ENCODE measurements at regions not wholly inside any gene's neighbourhood (a gene's known extent, or its start where the extent isn't known, plus 50 kb on each side); places are given as distances from the start of the nearest gene placed in this dataset.

DNA sequence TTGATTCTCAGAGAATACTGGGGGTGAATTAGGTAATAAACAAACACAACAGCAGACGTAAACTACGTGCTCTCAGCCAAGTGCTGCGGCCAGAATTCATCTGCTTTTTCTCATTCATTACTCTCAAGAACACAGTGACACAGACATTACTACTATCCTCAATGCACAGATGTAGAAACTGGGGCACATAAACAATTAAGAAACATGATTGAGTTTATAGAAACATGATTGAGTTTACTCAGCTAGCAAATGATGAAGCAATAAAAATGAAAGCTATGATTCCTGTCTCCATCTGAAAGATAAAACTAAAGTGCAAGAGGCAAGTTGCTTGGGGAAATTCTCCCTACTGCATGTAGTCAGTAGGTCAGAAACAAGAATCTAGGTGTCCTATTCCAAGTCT lies 140.5 kb downstream of the IFI44 start:
- no peak for TF ChIP-seq EZH2phosphoT487 (IDR thresholded peaks at IDR 0.05; ENCODE audit: borderline replicate concordance, low read length)
- TF ChIP-seq, protein P1, sequence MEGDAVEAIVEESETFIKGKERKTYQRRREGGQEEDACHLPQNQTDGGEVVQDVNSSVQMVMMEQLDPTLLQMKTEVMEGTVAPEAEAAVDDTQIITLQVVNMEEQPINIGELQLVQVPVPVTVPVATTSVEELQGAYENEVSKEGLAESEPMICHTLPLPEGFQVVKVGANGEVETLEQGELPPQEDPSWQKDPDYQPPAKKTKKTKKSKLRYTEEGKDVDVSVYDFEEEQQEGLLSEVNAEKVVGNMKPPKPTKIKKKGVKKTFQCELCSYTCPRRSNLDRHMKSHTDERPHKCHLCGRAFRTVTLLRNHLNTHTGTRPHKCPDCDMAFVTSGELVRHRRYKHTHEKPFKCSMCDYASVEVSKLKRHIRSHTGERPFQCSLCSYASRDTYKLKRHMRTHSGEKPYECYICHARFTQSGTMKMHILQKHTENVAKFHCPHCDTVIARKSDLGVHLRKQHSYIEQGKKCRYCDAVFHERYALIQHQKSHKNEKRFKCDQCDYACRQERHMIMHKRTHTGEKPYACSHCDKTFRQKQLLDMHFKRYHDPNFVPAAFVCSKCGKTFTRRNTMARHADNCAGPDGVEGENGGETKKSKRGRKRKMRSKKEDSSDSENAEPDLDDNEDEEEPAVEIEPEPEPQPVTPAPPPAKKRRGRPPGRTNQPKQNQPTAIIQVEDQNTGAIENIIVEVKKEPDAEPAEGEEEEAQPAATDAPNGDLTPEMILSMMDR (IDR thresholded peaks at IDR 0.05; ENCODE audit: low read depth, low read length, poor library complexity, severe bottlenecking): no peak
- H3F3A ChIP-seq (ENCODE audit: control insufficient read depth, insufficient read depth): no peaks in the 10 kb centered on the region
- no peaks in the 10 kb centered on the region for H3K79me2 ChIP-seq (ENCODE audit: control insufficient read depth, low read length)
- H3K9me3 ChIP-seq (ENCODE audit: control insufficient read depth, insufficient read depth, low read length): no peaks in the 10 kb centered on the region
- no peak overlapping the region for H3K4me2 ChIP-seq (ENCODE audit: low read length)
- no peak overlapping the region for H3K27ac ChIP-seq (ENCODE audit: low read depth, low read length)
- no peaks in the 10 kb centered on the region for H3K4me1 ChIP-seq (ENCODE audit: control insufficient read depth, low read length)
- no peaks in the 10 kb centered on the region for H3K36me3 ChIP-seq (ENCODE audit: control insufficient read depth, low read length)
- no peaks in the 10 kb centered on the region for H4K20me1 ChIP-seq (ENCODE audit: control insufficient read depth, insufficient read depth, low read depth, low read length)
- no peaks in the 10 kb centered on the region for H3K9me2 ChIP-seq (replicated peaks; ENCODE audit: control insufficient read depth, low read length)
- no peak overlapping the region for H3K4me3 ChIP-seq (ENCODE audit: low read length)
- no peaks in the 10 kb centered on the region for H3K27me3 ChIP-seq (ENCODE audit: control insufficient read depth, low read length)

DNA sequence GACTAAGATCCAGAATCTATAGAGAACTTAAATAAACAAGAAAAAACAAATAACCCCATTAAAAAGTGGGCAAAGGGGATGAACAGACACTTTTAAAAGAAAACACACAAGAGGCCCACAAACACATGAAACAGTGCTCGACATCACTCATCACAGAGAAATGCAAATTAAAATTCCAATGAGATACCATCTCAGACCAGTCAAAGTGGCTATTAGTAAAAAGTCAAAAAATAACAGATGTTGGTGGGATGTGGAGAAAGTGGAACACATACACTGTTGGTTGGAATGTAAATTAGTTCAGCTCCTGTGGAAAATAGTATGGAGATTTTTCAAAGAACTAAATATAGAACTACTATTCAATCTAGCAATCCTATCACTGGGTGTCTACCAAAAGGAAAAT lies 143.1 kb downstream of the IFI44 start:
- H3K4me2 ChIP-seq (ENCODE audit: low read length): no peak overlapping the region
- no peaks in the 10 kb centered on the region for H4K20me1 ChIP-seq (ENCODE audit: control insufficient read depth, insufficient read depth, low read depth, low read length)
- H3K9me2 ChIP-seq (replicated peaks; ENCODE audit: control insufficient read depth, low read length): no peaks in the 10 kb centered on the region
- H3K27ac ChIP-seq (ENCODE audit: low read depth, low read length): no peak overlapping the region
- no peaks in the 10 kb centered on the region for H3K4me1 ChIP-seq (ENCODE audit: control insufficient read depth, low read length)
- no peaks in the 10 kb centered on the region for H3K9me3 ChIP-seq (ENCODE audit: control insufficient read depth, insufficient read depth, low read length)
- no peaks in the 10 kb centered on the region for H3K36me3 ChIP-seq (ENCODE audit: control insufficient read depth, low read length)
- no peaks in the 10 kb centered on the region for H3F3A ChIP-seq (ENCODE audit: control insufficient read depth, insufficient read depth)
- no peak overlapping the region for H3K4me3 ChIP-seq (ENCODE audit: low read length)
- TF ChIP-seq, protein P1 (IDR thresholded peaks at IDR 0.05; ENCODE audit: low read depth, low read length, poor library complexity, severe bottlenecking): no peak
- TF ChIP-seq EZH2phosphoT487 (IDR thresholded peaks at IDR 0.05; ENCODE audit: borderline replicate concordance, low read length): no peak
- H3K27me3 ChIP-seq (ENCODE audit: control insufficient read depth, low read length): no peaks in the 10 kb centered on the region
- no peaks in the 10 kb centered on the region for H3K79me2 ChIP-seq (ENCODE audit: control insufficient read depth, low read length)

DNA sequence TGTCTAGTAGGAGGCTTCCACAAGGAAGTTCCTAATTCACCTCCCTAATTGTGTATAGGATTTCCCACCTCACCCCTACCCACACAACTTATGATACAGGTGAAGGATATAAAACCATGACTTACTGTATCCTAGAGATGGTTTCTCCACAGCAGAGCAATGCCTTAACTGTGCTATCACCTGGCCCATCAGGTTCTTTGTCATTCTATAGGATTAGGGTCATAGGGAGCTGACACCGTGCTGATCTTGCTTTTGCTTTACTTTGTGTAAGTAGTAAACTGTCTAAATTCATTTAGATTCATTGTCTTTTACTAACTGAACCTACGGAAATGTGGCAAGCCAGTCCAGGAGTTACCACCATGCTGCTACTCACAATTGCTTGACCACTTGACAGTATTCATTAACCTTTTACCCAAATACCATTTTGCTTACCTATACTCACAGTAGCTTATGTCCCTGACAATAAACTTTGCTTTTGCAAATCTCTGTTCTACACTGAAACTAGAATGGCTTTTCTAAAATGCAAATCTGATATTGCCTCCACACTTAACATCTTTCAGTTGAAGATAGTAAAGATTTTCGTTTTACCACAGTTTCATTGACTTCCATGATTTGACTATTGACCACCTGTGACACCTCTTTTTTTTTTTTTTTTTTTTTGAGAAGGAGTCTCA lies 147.6 kb downstream of the IFI44 start:
- H3K4me2 ChIP-seq (ENCODE audit: low read length): no peak overlapping the region
- no peaks in the 10 kb centered on the region for H4K20me1 ChIP-seq (ENCODE audit: control insufficient read depth, insufficient read depth, low read depth, low read length)
- H3F3A ChIP-seq (ENCODE audit: control insufficient read depth, insufficient read depth): no peaks in the 10 kb centered on the region
- no peaks in the 10 kb centered on the region for H3K36me3 ChIP-seq (ENCODE audit: control insufficient read depth, low read length)
- H3K9me3 ChIP-seq (ENCODE audit: control insufficient read depth, insufficient read depth, low read length): no peaks in the 10 kb centered on the region
- H3K27me3 ChIP-seq (ENCODE audit: control insufficient read depth, low read length): no peaks in the 10 kb centered on the region
- no peaks in the 10 kb centered on the region for H3K9me2 ChIP-seq (replicated peaks; ENCODE audit: control insufficient read depth, low read length)
- H3K79me2 ChIP-seq (ENCODE audit: control insufficient read depth, low read length): no peaks in the 10 kb centered on the region
- H3K4me1 ChIP-seq (ENCODE audit: control insufficient read depth, low read length): no peaks in the 10 kb centered on the region
- H3K4me3 ChIP-seq (ENCODE audit: low read length): no peak overlapping the region
- TF ChIP-seq EZH2phosphoT487 (IDR thresholded peaks at IDR 0.05; ENCODE audit: borderline replicate concordance, low read length): no peak
- TF ChIP-seq, protein P1 (IDR thresholded peaks at IDR 0.05; ENCODE audit: low read depth, low read length, poor library complexity, severe bottlenecking): no peak
- no peak overlapping the region for H3K27ac ChIP-seq (ENCODE audit: low read depth, low read length)
